Activated T-cell treated with anti-CD3 and anti-CD28 coated beads, Interleukin-2, amount 50 U/mL, for 48 hours (primary cell): ENCODE measurements at regions not wholly inside any gene's neighbourhood (a gene's known extent, or its start where the extent isn't known, plus 50 kb on each side); places are given as distances from the start of the nearest gene placed in this dataset.
"Not testable (repeated sequence)": the region's sequence is repeated elsewhere in the genome, so short reads cannot be mapped to it uniquely, and the experiment has no call there.

Source experiments
- DNase-seq, 2 experiments: peaks; one replicate each; pipeline ENCODE4 v3.0.0-alpha.2; 2020

DNA sequence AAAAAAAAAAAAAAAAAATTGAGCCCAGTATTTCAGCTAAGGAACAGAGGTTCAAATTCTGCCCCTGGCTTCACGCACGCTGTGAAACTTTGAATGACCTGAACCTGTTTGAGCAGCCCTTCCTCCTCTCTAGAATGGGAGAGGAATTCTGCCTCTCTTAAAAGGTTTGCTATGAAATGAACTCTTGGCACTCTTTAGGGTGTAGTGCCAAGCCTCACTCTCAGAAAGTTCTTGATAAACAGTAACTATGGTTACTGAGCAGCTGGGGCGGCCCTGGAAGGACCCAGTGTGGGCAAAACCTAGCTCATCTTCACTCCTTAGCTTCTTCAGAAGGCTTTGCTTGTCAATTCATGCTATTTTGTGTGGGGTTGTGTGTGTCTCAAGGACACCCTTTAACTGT lies 73.7 kb downstream of the GEMIN8 start:
- no peak for DNase-seq

DNA sequence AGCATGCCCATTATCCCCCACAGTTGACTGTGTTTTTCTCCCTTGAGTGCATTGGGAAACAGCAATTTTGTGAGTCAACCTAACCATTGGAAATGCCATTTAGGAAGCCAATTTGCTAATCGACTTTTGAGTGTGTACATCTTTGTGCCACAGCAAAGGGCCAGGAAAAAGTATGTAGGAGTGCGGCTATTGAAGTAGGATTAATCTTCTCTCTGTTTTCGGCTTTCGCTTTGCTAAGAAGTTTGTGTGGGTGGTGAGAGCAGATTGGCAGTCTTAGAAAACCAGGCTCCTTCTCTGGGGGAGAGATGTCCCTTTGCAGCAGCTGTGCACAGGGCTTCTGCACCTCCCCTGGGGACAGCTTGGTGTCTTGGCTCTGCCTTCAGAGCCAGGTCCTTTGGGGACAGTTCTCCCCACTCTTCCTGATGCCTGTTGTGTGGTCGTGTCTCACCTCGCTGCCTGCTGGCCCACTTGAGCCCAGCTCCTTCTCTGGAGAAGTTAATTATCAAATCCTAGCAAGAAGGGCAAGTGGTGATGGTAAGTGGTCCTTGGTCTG lies 74.5 kb downstream of the GEMIN8 start:
- no peak for DNase-seq

DNA sequence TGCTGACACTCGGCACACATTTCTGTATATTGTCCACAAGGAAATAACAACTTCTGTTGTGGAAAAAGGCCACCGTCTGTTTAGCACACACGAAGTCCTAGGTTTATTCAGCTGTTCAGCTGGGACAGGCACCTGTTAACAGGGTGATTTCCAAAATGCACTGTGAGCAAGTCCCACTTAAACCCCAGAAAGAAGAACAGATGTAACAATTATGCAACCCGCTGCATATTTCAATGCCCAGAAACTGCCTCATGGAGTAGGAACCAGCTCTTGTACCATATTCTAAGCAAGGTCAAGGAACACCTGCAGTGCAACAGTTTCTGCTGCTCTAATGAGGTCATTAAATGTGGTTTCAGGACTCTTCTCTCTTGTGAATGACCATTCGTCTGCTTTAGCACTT lies 77.1 kb downstream of the GEMIN8 start:
- DNase-seq = no peak

DNA sequence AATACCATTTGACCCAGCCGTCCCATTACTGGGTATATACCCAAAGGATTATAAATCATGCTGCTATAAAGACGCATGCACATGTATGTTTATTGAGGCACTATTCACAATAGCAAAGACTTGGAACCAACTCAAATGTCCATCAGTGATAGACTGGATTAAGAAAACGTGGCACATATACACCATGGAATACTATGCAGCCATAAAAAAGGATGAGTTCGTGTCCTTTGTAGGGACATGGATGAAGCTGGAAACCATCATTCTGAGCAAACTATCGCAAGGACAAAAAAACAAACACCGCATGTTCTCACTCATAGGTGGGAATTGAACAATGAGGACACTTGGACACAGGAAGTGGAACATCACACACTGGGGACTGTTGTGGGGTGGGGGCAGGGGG lies 83.5 kb downstream of the GEMIN8 start:
- DNase-seq = not testable (repeated sequence)

DNA sequence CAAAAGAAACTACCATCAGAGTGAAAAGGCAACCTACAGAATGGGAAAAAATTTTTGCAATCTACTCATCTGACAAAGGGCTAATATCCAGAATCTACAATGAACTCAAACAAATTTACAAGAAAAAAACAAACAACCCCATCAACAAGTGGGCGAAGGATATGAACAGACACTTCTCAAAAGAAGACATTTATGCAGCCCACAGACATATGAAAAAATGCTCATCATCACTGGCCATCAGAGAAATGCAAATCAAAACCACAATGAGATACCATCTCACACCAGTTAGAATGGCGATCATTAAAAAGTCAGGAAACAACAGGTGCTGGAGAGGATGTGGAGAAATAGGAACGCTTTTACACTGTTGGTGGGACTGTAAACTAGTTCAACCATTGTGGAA lies 83.9 kb downstream of the GEMIN8 start:
- DNase-seq = not testable (repeated sequence)

DNA sequence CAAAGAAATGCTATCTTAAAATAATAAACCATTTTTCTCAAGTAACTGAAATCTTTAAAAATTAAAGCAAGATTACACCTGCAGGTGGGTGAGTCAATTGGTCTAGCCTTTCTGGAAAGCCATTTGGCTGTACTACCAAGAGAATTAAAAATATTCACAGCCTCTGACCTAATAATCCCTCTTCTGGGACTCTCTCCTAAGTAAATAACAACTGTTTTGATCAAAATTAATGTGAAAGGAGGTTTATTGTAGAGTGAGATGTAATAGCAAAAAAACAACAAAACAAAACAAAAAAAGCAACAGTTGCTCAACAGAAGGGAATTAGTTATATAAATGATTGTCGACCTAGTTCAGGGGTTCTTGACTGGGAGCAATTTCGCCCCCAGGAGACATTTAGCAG lies 89.0 kb downstream of the GEMIN8 start:
- no peak for DNase-seq

DNA sequence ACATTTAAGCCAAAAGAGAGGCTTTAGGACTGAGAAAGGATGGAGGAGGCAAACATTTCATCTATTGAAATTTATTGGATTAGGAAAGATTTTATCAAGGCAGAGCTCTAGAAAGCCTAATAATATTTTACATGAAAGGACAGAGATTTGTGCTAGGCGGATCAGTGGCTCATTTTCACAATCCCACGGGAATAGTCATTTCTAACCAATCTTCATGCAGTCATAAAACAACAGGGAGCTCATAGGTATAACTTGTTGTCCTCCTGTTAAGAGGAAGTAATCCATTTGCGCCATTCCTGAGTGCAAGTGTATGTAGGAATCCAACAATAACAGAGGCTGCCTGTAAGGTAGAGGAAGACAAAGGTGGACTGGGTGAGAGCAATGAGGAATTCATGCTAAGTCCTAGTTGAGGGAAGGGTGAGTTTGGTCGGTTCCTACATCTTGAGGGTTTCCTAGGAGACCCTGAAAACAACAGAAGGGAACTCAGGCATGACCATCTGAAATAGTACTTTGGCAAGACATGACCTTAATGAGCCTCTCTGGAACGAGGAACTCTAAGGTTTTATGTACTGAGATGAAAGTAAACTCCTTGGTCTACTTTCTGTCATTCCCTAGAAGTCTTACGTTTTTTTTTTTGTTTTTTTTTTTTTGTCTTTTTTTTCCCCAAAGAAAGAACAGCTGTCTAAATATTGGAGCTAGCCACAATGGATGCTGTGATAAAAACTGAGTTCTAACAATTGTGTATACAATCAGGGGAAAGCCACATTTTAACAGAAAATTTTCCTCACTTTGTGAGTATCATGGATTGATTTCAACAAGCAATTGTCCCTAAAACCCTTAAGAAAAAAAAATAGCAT lies 89.7 kb downstream of the GEMIN8 start:
- no peak for DNase-seq

DNA sequence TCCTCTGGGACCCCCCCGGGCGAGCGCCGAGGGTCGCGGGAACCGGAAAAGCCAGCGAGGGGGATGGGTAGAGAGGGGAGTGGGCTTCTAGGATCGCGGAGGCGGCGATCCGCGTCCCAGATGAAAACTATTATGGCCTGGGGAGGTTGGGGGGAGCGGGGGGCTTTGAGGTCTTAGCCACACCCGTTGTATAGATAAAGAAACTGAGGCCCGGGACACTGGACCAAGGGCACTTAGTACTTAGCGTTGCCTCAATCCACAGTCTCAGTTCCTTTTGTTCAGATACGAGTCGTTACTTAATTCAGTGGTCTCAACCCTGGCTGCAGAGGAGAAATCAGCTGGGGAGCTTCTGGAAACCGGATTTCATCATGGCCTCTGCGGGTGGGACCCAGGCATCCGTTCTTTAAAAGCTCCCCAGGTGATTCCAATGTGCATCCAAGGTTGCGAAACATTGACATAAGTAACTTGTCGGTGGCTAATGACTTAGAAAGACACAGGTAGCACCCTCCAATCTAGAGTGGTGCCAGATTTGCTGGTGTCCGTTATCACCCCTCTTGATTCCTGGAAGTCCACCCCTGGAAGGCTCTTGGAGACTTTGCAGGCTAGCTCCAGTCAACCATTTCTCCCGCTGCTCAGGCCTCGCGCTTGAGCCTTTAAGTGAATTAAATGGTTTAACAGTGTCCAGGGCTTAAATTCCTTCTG lies 90.7 kb downstream of the GEMIN8 start:
- DNase-seq = no peak

DNA sequence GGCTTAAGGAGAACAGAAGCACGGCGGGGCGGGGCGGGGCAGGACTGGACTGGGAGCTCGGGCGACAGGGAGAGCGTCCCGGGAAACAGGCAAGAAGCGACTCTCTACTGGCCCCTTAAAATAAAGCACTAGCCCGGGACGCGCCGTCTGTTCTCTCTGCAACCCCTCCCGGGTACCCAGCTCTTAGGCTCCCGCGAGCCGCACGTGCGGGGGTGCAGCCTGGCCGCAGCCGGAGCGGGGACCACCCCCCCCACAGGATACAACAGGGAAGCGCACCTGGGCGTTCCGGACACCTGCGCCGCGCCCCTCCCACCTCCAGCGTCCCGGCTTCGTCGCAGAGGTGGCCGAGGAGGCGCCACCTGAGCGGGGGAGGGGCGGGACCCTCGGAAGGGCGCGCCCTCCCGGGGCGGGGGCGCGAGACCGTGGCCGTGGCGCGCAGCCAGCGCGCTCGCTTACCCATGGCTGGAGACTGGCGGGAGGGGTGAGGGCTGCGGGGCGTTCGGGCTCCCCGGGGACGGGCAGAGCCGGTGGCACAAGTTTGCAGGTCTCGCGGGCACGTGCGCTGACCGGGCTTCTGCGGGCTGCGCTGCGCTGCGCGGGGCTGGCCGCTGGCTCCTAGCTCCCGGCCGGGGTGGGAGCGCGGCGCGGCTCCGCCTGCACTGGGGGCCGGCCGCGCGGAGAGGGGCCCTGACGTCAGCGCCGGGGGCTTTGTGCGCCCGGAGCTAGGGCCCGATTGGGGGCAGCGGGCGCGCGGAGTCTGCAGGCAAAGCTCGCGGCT lies 91.5 kb downstream of the GEMIN8 start:
- peak in 1 of 2 experiments; percentile 19 for DNase-seq

DNA sequence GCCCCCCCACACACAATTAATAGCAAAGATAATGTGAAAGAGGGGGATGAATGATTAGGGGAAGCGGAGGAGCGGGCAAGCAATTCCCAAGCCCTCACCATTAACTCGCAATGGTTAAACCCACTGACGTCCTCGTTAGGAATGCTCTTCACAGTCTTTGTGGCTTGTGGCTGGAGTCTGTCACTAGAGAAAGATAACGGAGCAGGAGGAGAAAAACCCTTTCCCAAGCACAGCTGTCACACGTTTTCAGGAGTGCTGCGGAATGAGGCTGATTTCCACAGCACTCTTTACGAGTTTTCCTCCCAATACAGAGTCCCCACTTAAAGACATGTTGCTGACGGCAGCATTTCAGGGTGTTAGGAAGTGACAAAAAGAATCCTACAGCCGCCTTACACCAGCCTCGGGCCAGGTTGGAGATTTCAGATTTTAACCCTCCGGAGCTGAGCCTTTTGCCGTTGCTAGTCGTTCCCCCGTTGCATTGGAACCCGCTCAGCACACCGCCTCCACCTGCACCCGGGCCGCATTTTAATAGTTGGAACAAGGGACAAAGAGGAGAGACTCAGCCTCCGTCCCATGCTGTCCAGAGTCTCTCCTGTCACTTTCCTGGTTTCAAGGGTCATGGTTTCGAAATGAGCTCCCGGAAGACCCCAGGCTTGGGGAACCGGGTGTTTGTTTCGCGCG lies 92.2 kb downstream of the GEMIN8 start:
- DNase-seq = peak in 1 of 2 experiments; percentile 19

DNA sequence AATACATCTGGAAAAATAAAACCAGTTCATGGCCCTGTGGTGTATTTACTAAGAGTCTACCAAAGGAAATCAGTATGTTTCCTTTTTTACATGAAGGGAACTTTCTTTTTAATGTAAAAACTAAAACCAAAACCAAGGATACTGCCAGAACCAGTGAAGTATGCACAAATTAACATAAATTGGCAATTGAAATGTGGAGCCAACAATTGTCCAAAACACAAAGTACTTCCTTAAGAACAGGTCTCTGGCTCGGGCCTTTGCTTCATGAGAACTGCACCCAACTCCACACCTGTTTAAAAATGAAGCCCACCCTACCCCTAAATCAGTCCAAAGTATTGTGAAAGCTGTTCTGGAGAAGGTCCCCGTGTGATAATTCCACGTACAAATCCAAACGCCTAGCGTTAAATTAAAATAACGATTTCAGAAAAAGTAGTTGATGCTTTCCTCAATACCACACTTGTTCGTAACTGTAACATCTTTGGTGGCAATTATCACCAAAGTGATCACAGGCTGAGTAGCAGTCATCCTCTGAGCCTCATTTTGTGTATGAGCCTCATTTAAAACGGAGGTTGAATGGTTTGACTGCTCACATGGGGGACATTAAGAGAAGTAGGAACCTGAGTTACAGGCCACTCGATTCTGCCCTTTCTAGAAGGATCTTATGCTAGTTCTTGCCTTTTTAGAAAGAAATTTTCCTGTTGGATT lies 93.0 kb downstream of the GEMIN8 start:
- DNase-seq = no peak

DNA sequence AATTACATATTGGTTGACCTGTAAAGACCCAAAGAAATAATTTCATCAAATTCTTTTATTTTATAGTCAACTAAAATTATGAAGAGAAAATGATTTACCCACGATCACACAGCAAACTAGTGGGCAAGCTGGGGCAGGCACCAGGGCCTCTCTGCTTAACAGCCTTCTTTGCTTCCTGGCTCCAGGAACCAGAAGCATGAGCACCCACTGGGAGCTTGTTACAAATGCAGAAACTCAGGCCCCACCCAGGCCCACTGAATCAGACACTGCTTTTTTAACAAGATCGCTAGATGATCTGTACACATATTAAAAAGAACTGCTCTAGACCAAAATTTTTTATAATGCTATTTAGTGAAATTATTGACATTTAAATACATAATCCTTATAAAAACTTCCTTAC lies 95.0 kb downstream of the GEMIN8 start:
- no peak for DNase-seq

DNA sequence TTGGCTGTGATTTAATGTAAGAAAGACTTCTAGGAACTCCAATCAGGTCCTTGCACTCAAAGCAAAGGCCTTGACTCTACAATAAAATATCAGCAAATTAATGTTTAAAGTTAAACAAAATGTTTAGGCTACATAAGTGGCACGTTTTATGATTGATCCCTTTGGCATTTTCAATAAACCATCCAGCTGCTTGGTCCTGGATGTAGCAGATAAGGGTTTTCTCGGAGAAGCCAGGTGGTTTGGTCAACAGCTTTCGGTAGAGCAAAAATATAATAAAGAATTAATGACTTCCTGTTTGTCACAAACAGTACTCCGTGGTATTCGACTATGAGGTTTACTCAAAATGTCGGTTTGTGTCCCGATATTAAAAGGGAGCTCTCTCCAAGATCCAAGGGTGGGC lies 95.8 kb downstream of the GEMIN8 start:
- DNase-seq = no peak

DNA sequence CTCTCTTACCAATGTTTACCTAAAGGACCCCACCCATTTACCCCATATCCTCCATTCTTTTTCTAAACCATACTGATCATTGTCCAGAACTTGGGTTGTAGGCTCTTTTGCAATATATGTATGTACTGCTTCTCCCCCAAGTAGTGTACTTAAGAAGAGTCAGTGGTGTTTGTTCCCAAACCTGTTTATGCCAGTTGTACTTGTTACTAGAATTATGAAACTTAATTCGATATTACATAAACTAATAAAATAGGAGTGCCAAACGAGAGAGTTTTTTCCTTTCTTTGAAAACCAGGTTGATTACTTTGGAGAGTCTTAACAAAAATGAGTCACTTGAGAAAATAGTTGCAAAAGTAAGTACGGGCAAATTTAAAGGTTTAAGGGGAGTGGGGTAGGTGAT lies 96.3 kb downstream of the GEMIN8 start:
- DNase-seq = no peak

DNA sequence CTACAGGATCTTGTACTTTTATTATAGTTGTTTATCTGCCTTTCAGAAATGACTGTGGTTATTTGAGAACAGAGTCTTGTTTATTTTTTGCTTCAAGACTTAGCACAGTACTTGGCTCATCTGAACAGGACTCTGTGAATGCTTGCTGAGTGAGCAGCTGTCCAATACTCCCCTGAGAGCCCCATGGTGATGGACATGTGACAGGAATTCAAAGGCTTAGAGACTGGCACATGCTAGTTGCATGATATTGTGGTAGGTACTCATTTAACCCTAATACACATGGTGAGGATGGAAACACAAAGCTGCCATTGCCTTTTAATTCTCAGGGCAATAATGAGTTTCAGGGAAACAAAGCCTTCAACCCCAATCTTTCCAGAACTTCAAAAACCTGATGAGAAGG lies 97.3 kb downstream of the GEMIN8 start:
- DNase-seq = no peak

DNA sequence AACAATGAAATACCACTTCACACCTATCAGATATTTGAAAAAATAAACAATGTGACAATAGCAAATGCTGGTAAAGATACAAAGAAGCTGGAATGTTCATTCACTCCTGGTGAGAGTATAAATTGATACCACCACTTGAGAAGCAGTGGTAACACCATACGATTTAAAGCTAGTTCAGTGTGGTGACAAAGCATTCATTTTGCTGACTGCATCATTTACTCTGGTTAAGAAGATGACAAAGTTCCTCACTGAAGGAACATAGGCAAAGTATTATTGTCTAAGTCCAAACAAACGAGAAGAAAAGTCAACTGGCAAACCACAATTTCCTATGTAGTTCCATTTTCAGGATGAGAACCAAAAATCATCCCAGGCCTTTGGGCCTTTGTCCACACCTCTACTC lies 102.5 kb downstream of the GEMIN8 start:
- DNase-seq = no peak

DNA sequence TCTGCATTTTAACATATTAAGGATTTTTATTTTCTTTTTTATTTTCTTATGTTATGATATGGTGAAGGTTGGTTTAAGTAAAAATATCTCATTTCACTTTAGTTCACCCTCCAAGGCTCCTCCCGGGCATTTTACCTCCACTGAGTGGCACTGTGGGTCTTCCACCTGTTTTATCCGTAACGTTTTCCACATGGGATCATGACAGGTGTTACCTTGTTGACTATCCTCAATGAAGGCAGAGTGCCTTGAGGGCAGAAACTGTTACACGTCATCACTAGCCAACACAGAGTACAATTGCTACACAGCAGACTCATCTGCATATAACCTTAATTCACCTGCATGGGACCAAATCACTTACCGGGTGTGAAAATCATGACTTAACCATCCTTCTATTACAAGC lies 105.8 kb downstream of the GEMIN8 start:
- no peak for DNase-seq

DNA sequence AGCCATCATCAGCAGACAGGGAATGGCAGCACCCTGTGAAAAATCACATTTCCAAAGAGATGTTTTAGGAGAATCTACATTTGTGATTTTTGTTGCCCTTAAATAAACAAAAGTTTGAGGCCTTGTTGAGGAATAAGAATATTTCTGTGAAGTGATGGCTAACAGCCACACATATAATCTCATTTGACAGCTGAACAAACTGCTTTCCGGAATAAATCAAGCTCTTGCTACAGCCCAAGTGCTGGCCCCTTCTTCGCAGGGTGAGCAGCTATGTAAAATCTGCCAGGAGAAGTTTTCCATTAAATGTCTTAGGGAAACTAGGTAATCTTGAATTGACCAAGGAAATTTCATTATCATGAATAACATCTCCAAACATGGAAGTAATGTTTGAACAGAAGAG lies 106.4 kb upstream of the GPM6B start:
- no peak for DNase-seq

DNA sequence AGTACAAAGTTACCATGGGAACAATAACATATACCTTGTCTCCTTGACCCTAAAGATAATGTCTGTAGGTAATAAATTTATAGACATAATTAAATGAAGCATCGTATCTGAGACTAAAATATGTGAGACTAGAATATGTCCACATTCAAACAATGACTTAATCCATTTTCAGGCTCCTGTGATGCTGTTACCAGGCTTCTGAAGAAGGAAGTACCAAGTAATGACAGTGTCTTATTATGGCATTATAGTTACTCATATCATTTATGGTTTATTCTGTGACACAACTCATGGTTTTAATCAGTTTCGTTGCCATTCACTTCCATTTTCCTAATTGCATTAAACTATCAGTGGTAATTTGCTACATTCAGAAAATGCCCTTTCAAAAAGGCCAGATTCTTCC lies 100.6 kb upstream of the GPM6B start:
- no peak for DNase-seq

DNA sequence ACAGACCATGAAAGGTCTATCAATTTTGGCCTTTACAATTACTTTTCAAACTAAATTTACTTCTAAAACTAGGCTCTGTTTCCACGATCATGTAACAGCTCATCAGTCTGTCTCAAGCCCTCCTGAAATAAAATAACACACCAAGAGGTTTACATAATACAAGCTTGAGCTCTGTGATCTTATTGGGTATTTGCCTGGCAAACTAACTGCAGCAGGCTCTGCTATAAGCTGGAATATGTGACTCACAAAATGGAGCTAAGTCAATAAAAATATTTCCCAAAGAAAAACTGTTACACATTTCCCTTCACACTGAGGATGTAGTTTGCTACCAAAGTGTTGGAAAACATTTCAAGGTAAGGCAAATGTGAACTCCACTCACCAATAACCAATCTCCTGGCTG lies 94.7 kb upstream of the GPM6B start:
- no peak for DNase-seq

DNA sequence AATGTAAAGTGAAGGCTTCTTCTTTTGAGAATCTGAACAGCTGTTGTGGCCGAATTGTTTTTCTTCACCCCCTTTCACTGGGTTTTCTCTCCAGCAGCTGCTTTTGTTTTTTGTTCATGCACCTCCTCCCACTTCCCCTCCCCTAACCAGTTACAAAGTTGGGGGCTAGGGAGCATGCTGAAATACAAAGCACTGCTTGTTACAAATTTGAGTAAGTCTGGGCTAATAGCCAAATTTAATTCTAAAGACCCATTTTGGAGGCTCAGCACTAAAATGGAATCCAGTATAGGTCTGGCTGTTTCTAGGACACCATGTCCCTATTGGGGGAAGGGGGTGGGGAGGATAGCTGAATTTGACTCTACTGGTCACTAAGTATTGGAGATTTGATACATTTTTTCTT lies 89.2 kb upstream of the GPM6B start:
- no peak for DNase-seq

DNA sequence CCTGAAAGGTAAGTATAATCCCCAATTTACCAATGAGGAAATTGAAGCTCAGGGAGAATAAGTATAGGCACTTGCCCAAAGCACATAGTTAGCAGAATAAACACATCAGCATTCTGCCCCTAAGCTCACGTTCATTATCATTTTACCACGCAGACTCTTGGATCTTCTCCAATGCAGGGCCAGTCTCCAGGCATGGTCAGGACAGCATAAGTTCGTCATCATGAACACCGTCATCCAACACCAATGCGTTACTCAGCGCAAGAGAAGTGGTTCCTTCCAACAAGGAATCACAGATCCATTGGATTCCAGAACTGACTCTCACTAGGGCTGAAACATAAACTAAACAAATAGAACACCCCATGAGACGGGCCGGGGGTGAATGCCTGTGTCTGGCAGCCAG lies 86.5 kb upstream of the GPM6B start:
- no peak for DNase-seq
